H9 (cell line): ENCODE measurements at regions not wholly inside any gene's neighbourhood (a gene's known extent, or its start where the extent isn't known, plus 50 kb on each side); places are given as distances from the start of the nearest gene placed in this dataset.

Source experiments
- DNase-seq: peaks from one replicate; pipeline ENCODE4 v3.0.0-alpha.2; 2017
- H2AFZ ChIP-seq: one replicate; pipeline ENCODE4 v1.6.1; 2013; ENCODE audit warnings: mild to moderate bottlenecking, low read length, control low read depth, moderate library complexity
- H2AK5ac ChIP-seq: 2 replicates; pipeline ENCODE4 v1.6.1; 2013; ENCODE audit warnings: low read length, control low read depth, mixed read lengths; ENCODE audit not compliant: insufficient read length
- H2BK120ac ChIP-seq: one replicate; pipeline ENCODE4 v1.6.1; 2013; ENCODE audit warnings: low read depth, mild to moderate bottlenecking, low read length, control low read depth, inconsistent platforms; ENCODE audit not compliant: poor library complexity, severe bottlenecking
- H2BK12ac ChIP-seq: 2 replicates; pipeline ENCODE4 v1.6.1; 2013; ENCODE audit warnings: low read length, control low read depth, mixed read lengths, low read depth; ENCODE audit not compliant: insufficient read length
- H2BK15ac ChIP-seq: 2 replicates; pipeline ENCODE4 v1.6.1; 2013; ENCODE audit warnings: low read depth, low read length, control low read depth
- H2BK20ac ChIP-seq: one replicate; pipeline ENCODE4 v1.6.1; 2013; ENCODE audit warnings: low read depth, mild to moderate bottlenecking, low read length, control low read depth, inconsistent platforms; ENCODE audit not compliant: poor library complexity, severe bottlenecking
- H2BK5ac ChIP-seq: 2 replicates; pipeline ENCODE4 v1.6.1; 2013; ENCODE audit warnings: low read length, control low read depth, mixed read lengths; ENCODE audit not compliant: insufficient read length
- H3K14ac ChIP-seq: 2 replicates; pipeline ENCODE4 v1.6.1; 2013; ENCODE audit warnings: low read length, control low read depth; ENCODE audit not compliant: insufficient read depth
- H3K18ac ChIP-seq: 2 replicates; pipeline ENCODE4 v1.6.1; 2013; ENCODE audit warnings: low read depth, mild to moderate bottlenecking, mixed read lengths, low read length, control low read depth; ENCODE audit not compliant: insufficient read length
- H3K23ac ChIP-seq: 2 replicates; pipeline ENCODE4 v1.6.1; 2013; ENCODE audit warnings: low read length, control low read depth, mixed read lengths, low read depth; ENCODE audit not compliant: insufficient read length
- H3K23me2 ChIP-seq: 2 replicates; pipeline ENCODE4 v1.6.1; 2013; ENCODE audit warnings: low read depth, mild to moderate bottlenecking, mixed read lengths, low read length, control low read depth; ENCODE audit not compliant: insufficient read length, poor library complexity, severe bottlenecking
- H3K27ac ChIP-seq: 2 replicates; pipeline ENCODE4 v1.5.1; 2013; ENCODE audit warnings: low read length, control low read depth, mixed read lengths, low read depth; ENCODE audit not compliant: insufficient read length
- H3K27me3 ChIP-seq: 2 replicates; pipeline ENCODE4 v1.6.1; 2013; ENCODE audit warnings: low read length, control low read depth, inconsistent platforms; ENCODE audit not compliant: insufficient read depth
- H3K4ac ChIP-seq: 2 replicates; pipeline ENCODE4 v1.6.1; 2013; ENCODE audit warnings: low read depth, mild to moderate bottlenecking, control low read depth, inconsistent platforms, low read length, moderate library complexity
- H3K4me1 ChIP-seq: 2 replicates; pipeline ENCODE4 v1.6.1; 2013; ENCODE audit warnings: low read length, control low read depth, inconsistent platforms; ENCODE audit not compliant: insufficient read depth
- H3K4me2 ChIP-seq: 2 replicates; pipeline ENCODE4 v1.6.1; 2013; ENCODE audit warnings: low read length, control low read depth, mixed read lengths; ENCODE audit not compliant: insufficient read length, insufficient read depth
- H3K56ac ChIP-seq: 2 replicates; pipeline ENCODE4 v1.6.1; 2013; ENCODE audit warnings: low read depth, mild to moderate bottlenecking, mixed read lengths, low read length, control low read depth; ENCODE audit not compliant: insufficient read length
- H3K79me1 ChIP-seq: 2 replicates; pipeline ENCODE4 v1.6.1; 2013; ENCODE audit warnings: low read depth, mild to moderate bottlenecking, moderate library complexity, low read length, control low read depth, inconsistent platforms; ENCODE audit not compliant: insufficient read depth, poor library complexity, severe bottlenecking
- H3K79me2 ChIP-seq: 2 replicates; pipeline ENCODE4 v1.6.1; 2013; ENCODE audit warnings: low read length, control low read depth, inconsistent platforms; ENCODE audit not compliant: insufficient read depth
- H3K9ac ChIP-seq: 2 replicates; pipeline ENCODE4 v1.6.1; 2013; ENCODE audit warnings: low read length, control low read depth, mixed read lengths; ENCODE audit not compliant: insufficient read length; ENCODE audit errors: extremely low read depth
- H3K9me3 ChIP-seq: one replicate; pipeline ENCODE4 v1.6.1; 2013; ENCODE audit warnings: low read depth, low read length, inconsistent platforms; ENCODE audit not compliant: control insufficient read depth
- H3T11ph ChIP-seq: one replicate; pipeline ENCODE4 v1.6.1; 2013; ENCODE audit warnings: mild to moderate bottlenecking, low read length, control low read depth, inconsistent platforms
- H4K20me1 ChIP-seq: one replicate; pipeline ENCODE4 v1.6.1; 2013; ENCODE audit not compliant: control insufficient read depth, insufficient read length, insufficient read depth
- H4K5ac ChIP-seq: 2 replicates; pipeline ENCODE4 v1.6.1; 2013; ENCODE audit warnings: low read depth, mild to moderate bottlenecking, mixed read lengths, low read length, control low read depth; ENCODE audit not compliant: insufficient read length
- H4K8ac ChIP-seq: replicated peaks from 2 replicates; pipeline ENCODE4 v1.6.1; 2013; ENCODE audit warnings: low read length, control low read depth, mixed read lengths, low read depth; ENCODE audit not compliant: insufficient read length
- H4K91ac ChIP-seq: 2 replicates; pipeline ENCODE4 v1.6.1; 2013; ENCODE audit warnings: low read depth, mild to moderate bottlenecking, moderate library complexity, mixed read lengths, low read length, control low read depth; ENCODE audit not compliant: insufficient read length
- H3K27ac Mint-ChIP-seq, 3 experiments: 2 replicates in 2 of 3; 3 replicates in 1 of 3; pipeline ENCODE4 v1.8.0; 2020 to 2021; ENCODE audit warnings: mixed read lengths in 3 of 3, mild to moderate bottlenecking in 1 of 3, moderate library complexity in 1 of 3
- H3K27me3 Mint-ChIP-seq: 2 replicates; pipeline ENCODE4 v1.8.0; 2021; ENCODE audit warnings: low read depth, mild to moderate bottlenecking, moderate library complexity, mixed read lengths
- H3K36me3 Mint-ChIP-seq, 3 experiments: 2 replicates in 2 of 3; 3 replicates in 1 of 3; pipeline ENCODE4 v1.8.0; 2020 to 2021; ENCODE audit warnings: low read depth in 3 of 3, mixed read lengths in 3 of 3; ENCODE audit not compliant: insufficient read depth in 1 of 3
- H3K4me1 Mint-ChIP-seq, 2 experiments: 2 replicates each; pipeline ENCODE4 v1.8.0; 2020; ENCODE audit warnings: mixed read lengths in 2 of 2
- H3K4me3 Mint-ChIP-seq, 2 experiments: 2 replicates in 1 of 2; 3 replicates in 1 of 2; pipeline ENCODE4 v1.8.0; 2020 to 2021; ENCODE audit warnings: mild to moderate bottlenecking in 2 of 2, mixed read lengths in 2 of 2, moderate library complexity in 1 of 2
- H3K9me3 Mint-ChIP-seq, 2 experiments: 2 replicates in 1 of 2; 3 replicates in 1 of 2; pipeline ENCODE4 v1.8.0; 2020; ENCODE audit warnings: mild to moderate bottlenecking in 2 of 2, mixed read lengths in 2 of 2, moderate library complexity in 1 of 2
- WGBS: extraction: QIAGEN DNeasy Blood & Tissue Kit; methylation state at CpG from one replicate; pipeline ENCODE4 v1.1.7; 2013; ENCODE audit warnings: missing lambda C conversion rate, low lambda C conversion rate, mixed read lengths; ENCODE audit not compliant: insufficient read length; ENCODE audit errors: extremely low coverage; 5-methylcytosine and 5-hydroxymethylcytosine counted together
- TF ChIP-seq, protein P1 (sequence below): fragments of 200-600 bp; sonication (generic); conservative IDR thresholded peaks from 3 replicates; pipeline ENCODE4 v1.8.0; 2021; ENCODE audit warnings: antibody characterized with exemption, mild to moderate bottlenecking

DNA sequence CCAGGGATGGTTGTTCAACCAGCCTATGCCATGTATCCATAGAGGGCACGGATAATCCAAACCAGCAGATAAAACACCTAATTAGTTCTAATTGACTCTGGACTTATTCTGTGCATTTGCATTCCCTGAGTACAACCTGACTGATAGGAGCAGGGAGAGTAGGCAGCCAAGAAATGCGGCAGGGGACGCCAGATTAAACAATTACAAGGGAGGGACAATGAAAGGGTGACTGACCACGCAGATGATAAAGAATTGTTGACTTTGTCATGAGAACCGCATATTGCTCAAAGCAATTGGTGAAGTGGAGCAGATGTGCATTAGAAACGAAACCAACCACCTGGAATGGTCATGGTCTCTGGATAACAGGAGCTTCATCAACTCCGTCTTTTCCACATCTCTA is 369.1 kb upstream of the FRG2C start:
- H3K27me3 ChIP-seq = no peaks in the 10 kb centered on the region
- Mint-ChIP-seq H3K27ac (no peak overlapping the region), H3K27me3 (peaks cover 12% of the 10 kb centered on the region), H3K9me3 (peaks cover 8 to 9% of the 10 kb centered on the region in 2 experiments; a peak in 4 of 5 replicates), H3K4me1 (peaks cover 2% of the 10 kb centered on the region in 2 experiments; a peak in 3 of 4 replicates), H3K4me3 (no peak overlapping the region), H3K36me3 (no peaks in the 10 kb centered on the region; a peak in 2 of 7 replicates)
- no peaks in the 10 kb centered on the region for H3K23me2 ChIP-seq
- no peaks in the 10 kb centered on the region for H4K20me1 ChIP-seq
- H2BK15ac ChIP-seq = no peak overlapping the region
- no peak overlapping the region for H2AFZ ChIP-seq
- no peak overlapping the region for H4K8ac ChIP-seq
- no peak overlapping the region for H2BK12ac ChIP-seq
- no peaks in the 10 kb centered on the region for H3K4me1 ChIP-seq
- DNase-seq = no peak
- no peak overlapping the region for H3K14ac ChIP-seq
- no peaks in the 10 kb centered on the region for H3K9me3 ChIP-seq
- H3K18ac ChIP-seq = no peak overlapping the region
- TF ChIP-seq, protein P1, sequence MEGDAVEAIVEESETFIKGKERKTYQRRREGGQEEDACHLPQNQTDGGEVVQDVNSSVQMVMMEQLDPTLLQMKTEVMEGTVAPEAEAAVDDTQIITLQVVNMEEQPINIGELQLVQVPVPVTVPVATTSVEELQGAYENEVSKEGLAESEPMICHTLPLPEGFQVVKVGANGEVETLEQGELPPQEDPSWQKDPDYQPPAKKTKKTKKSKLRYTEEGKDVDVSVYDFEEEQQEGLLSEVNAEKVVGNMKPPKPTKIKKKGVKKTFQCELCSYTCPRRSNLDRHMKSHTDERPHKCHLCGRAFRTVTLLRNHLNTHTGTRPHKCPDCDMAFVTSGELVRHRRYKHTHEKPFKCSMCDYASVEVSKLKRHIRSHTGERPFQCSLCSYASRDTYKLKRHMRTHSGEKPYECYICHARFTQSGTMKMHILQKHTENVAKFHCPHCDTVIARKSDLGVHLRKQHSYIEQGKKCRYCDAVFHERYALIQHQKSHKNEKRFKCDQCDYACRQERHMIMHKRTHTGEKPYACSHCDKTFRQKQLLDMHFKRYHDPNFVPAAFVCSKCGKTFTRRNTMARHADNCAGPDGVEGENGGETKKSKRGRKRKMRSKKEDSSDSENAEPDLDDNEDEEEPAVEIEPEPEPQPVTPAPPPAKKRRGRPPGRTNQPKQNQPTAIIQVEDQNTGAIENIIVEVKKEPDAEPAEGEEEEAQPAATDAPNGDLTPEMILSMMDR = no peak
- no peak overlapping the region for H2BK5ac ChIP-seq
- H3K56ac ChIP-seq = no peak overlapping the region
- no peak overlapping the region for H3K9ac ChIP-seq
- no peak overlapping the region for H4K5ac ChIP-seq
- no peak overlapping the region for H3K27ac ChIP-seq
- no peak overlapping the region for H3K23ac ChIP-seq
- H2BK120ac ChIP-seq = no peak overlapping the region
- WGBS = no CpG with 5 or more reads among the region's 7 CpGs
- no peak overlapping the region for H3T11ph ChIP-seq
- H4K91ac ChIP-seq = no peak overlapping the region
- no peak overlapping the region for H2AK5ac ChIP-seq
- H3K4me2 ChIP-seq = no peak overlapping the region
- no peaks in the 10 kb centered on the region for H3K79me1 ChIP-seq
- no peak overlapping the region for H2BK20ac ChIP-seq
- no peaks in the 10 kb centered on the region for H3K79me2 ChIP-seq
- H3K4ac ChIP-seq = no peak overlapping the region
